H1 (cell line): ENCODE measurements at regions not wholly inside any gene's neighbourhood (a gene's known extent, or its start where the extent isn't known, plus 50 kb on each side); places are given as distances from the start of the nearest gene placed in this dataset.

Source experiments
- CBX5 ChIP-seq: fragments of 300-800, 300-1000 bp; sonication (generic); IDR thresholded peaks from 2 replicates; pipeline ENCODE4 v1.7.1; 2016; ENCODE audit warnings: antibody characterized with exemption, low read length, low read depth
- CHD2 ChIP-seq: IDR thresholded peaks from 2 replicates; pipeline ENCODE4 v1.6.1; 2012; ENCODE audit warnings: low read length, improper control_type of control experiment
- CTCF ChIP-seq, 3 experiments: IDR thresholded peaks; 1 replicate in 2 of 3; 2 replicates in 1 of 3; pipeline versions ENCODE4 v1.5.1 to v1.6.1; 2011; ENCODE audit warnings: low read length in 3 of 3, mild to moderate bottlenecking in 3 of 3, inconsistent platforms in 2 of 3, low read depth in 1 of 3, moderate library complexity in 1 of 3; ENCODE audit not compliant: insufficient read depth in 1 of 3; ENCODE audit errors: control extremely low read depth in 1 of 3
- JUN ChIP-seq: IDR thresholded peaks from 2 replicates; pipeline ENCODE4 v1.6.1; 2011; ENCODE audit warnings: low read depth, mild to moderate bottlenecking, improper control_type of control experiment, low read length
- JUND ChIP-seq: IDR thresholded peaks from 2 replicates; pipeline ENCODE4 v1.6.1; 2011; ENCODE audit warnings: mild to moderate bottlenecking, improper control_type of control experiment, low read length
- KDM1A ChIP-seq: fragments of 200-600, 300-600 bp; sonication (generic); IDR thresholded peaks from 2 replicates; pipeline ENCODE4 v1.7.1; 2016; ENCODE audit warnings: mild to moderate bottlenecking, low read length, borderline replicate concordance
- MAFK ChIP-seq: IDR thresholded peaks from 2 replicates; pipeline ENCODE4 v1.6.1; 2012; ENCODE audit warnings: low read depth, mild to moderate bottlenecking, improper control_type of control experiment, low read length
- POLR2A ChIP-seq, 2 experiments: IDR thresholded peaks; 1 replicate in 1 of 2; 2 replicates in 1 of 2; pipeline ENCODE4 v1.6.1; 2011; ENCODE audit warnings: low read depth in 2 of 2, low read length in 2 of 2, mild to moderate bottlenecking in 2 of 2; ENCODE audit errors: control extremely low read depth in 1 of 2
- POLR2AphosphoS5 ChIP-seq: IDR thresholded peaks from 2 replicates; pipeline ENCODE4 v1.6.1; 2011; ENCODE audit warnings: low read depth, low read length
- SP4 ChIP-seq: IDR thresholded peaks from 2 replicates; pipeline ENCODE4 v1.6.1; 2012; ENCODE audit warnings: low read length, inconsistent platforms
- TAF1 ChIP-seq: IDR thresholded peaks from 2 replicates; pipeline ENCODE4 v1.6.1; 2011; ENCODE audit warnings: mild to moderate bottlenecking, low read depth, low read length
- TF ChIP-seq, protein P1 (sequence below): IDR thresholded peaks from 2 replicates; pipeline ENCODE4 v1.6.1; 2011; ENCODE audit warnings: low read depth, mild to moderate bottlenecking, low read length; ENCODE audit not compliant: insufficient read depth

- TF ChIP-seq POLR2AphosphoS5 (no peak), CTCF (IDR thresholded peaks at IDR 0.05; ENCODE audit: control extremely low read depth in 1 of 3, insufficient read depth in 1 of 3, low read depth in 1 of 3, low read length in 3 of 3) (no peak), POLR2A (IDR thresholded peaks at IDR 0.05; ENCODE audit: control extremely low read depth in 1 of 2, low read depth in 2 of 2, low read length in 2 of 2) (no peak), TAF1 (no peak), MAFK (no peak), CBX5 (no peak), SP4 (no peak), KDM1A (no peak), JUND (no peak), CHD2 (no peak), JUN (no peak)
- TF ChIP-seq, protein P1, sequence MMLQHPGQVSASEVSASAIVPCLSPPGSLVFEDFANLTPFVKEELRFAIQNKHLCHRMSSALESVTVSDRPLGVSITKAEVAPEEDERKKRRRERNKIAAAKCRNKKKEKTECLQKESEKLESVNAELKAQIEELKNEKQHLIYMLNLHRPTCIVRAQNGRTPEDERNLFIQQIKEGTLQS = no peak
Observed at GRCh38 chr10:89937494-89937893, 236.1 kb downstream of the KIF20B start.
